ENCODE measurements at regions not wholly inside any gene's neighbourhood (a gene's known extent, or its start where the extent isn't known, plus 50 kb on each side); places are given as distances from the start of the nearest gene placed in this dataset.

- no peak for ATAC-seq
- Mint-ChIP-seq H3K4me1 (no peaks in the 10 kb centered on the region), H3K27me3 (peaks cover 26% of the 10 kb centered on the region), H3K4me3 (no peak overlapping the region), H3K36me3 (no peaks in the 10 kb centered on the region), H3K9me3 (no peaks in the 10 kb centered on the region), H3K27ac (no peak overlapping the region)
Measured at GRCh38 chr9:4365055-4365454, 65.2 kb upstream of the GLIS3 start.

- H3K4me1 Mint-ChIP-seq, result no peaks in the 10 kb centered on the region
- no peak overlapping the region for H3K27ac Mint-ChIP-seq
- H3K4me3 Mint-ChIP-seq, result no peak overlapping the region
- peaks cover 17% of the 10 kb centered on the region for H3K27me3 Mint-ChIP-seq
- no peaks in the 10 kb centered on the region for H3K36me3 Mint-ChIP-seq
- H3K9me3 Mint-ChIP-seq, result no peaks in the 10 kb centered on the region
- ATAC-seq, result no peak
Measured at GRCh38 chr9:4362281-4362680, 62.4 kb upstream of the GLIS3 start.

- Mint-ChIP-seq H3K36me3 (no peaks in the 10 kb centered on the region), H3K27ac (no peak overlapping the region), H3K4me3 (no peak overlapping the region), H3K27me3 (peaks cover 26% of the 10 kb centered on the region), H3K9me3 (no peaks in the 10 kb centered on the region), H3K4me1 (no peaks in the 10 kb centered on the region)
- ATAC-seq, result no peak
Measured at GRCh38 chr9:4359016-4359415, 59.1 kb upstream of the GLIS3 start.

- Mint-ChIP-seq H3K27ac (no peak overlapping the region), H3K36me3 (no peaks in the 10 kb centered on the region), H3K9me3 (no peaks in the 10 kb centered on the region), H3K4me3 (no peak overlapping the region), H3K4me1 (no peaks in the 10 kb centered on the region), H3K27me3 (peaks cover 25% of the 10 kb centered on the region)
- ATAC-seq, result no peak
Measured at GRCh38 chr9:4357929-4358328, 58.1 kb upstream of the GLIS3 start.

- H3K4me3 Mint-ChIP-seq, result no peak overlapping the region
- no peak for ATAC-seq
- no peaks in the 10 kb centered on the region for H3K9me3 Mint-ChIP-seq
- H3K27ac Mint-ChIP-seq, result no peak overlapping the region
- H3K36me3 Mint-ChIP-seq, result no peaks in the 10 kb centered on the region
- no peaks in the 10 kb centered on the region for H3K4me1 Mint-ChIP-seq
- H3K27me3 Mint-ChIP-seq, result peaks cover 11% of the 10 kb centered on the region
Measured at GRCh38 chr9:4356306-4356705, 56.4 kb upstream of the GLIS3 start.

- H3K9me3 Mint-ChIP-seq, result no peaks in the 10 kb centered on the region
- H3K27ac Mint-ChIP-seq, result no peak overlapping the region
- H3K36me3 Mint-ChIP-seq, result no peaks in the 10 kb centered on the region
- H3K4me3 Mint-ChIP-seq, result no peak overlapping the region
- H3K27me3 Mint-ChIP-seq, result peaks cover 19% of the 10 kb centered on the region
- no peak for ATAC-seq
- H3K4me1 Mint-ChIP-seq, result no peaks in the 10 kb centered on the region
Measured at GRCh38 chr9:4353236-4353635, 53.4 kb upstream of the GLIS3 start.

GRCh38 chr9:4349816-4350418 is 50.0 kb upstream of the GLIS3 start:
- Mint-ChIP-seq H3K27me3 (peaks cover 26% of the 10 kb centered on the region), H3K4me1 (no peaks in the 10 kb centered on the region), H3K4me3 (no peak overlapping the region), H3K36me3 (no peaks in the 10 kb centered on the region), H3K27ac (no peak overlapping the region), H3K9me3 (no peaks in the 10 kb centered on the region)
- no peak for ATAC-seq
